SK-N-SH (cell line): ENCODE measurements at regions not wholly inside any gene's neighbourhood (a gene's known extent, or its start where the extent isn't known, plus 50 kb on each side); places are given as distances from the start of the nearest gene placed in this dataset.

Experiments used
- GABPA ChIP-seq: IDR thresholded peaks from 2 replicates; pipeline ENCODE4 v1.4.0; 2012; ENCODE audit warnings: low read depth, mild to moderate bottlenecking
- POLR2AphosphoS5 ChIP-seq: IDR thresholded peaks from 2 replicates; pipeline ENCODE4 v1.6.1; 2012; ENCODE audit warnings: low read depth, low read length
- RAD21 ChIP-seq: IDR thresholded peaks from 2 replicates; pipeline ENCODE4 v1.6.1; 2012; ENCODE audit warnings: mild to moderate bottlenecking, low read length
- SIN3A ChIP-seq: IDR thresholded peaks from 2 replicates; pipeline ENCODE4 v1.6.1; 2012; ENCODE audit warnings: low read depth, mild to moderate bottlenecking, low read length, moderate library complexity, borderline replicate concordance
- SMC3 ChIP-seq: IDR thresholded peaks from 2 replicates; pipeline ENCODE4 v1.6.1; 2012; ENCODE audit warnings: low read depth, low read length, improper control_type of control experiment
- TAF1 ChIP-seq: IDR thresholded peaks from 2 replicates; pipeline ENCODE4 v1.6.1; 2012; ENCODE audit warnings: low read depth, mild to moderate bottlenecking, low read length, moderate library complexity, borderline replicate concordance
- TEAD4 ChIP-seq: IDR thresholded peaks from 2 replicates; pipeline ENCODE4 v1.4.0; 2012; ENCODE audit warnings: mild to moderate bottlenecking, borderline replicate concordance; ENCODE audit not compliant: insufficient read depth
- TF ChIP-seq, protein P1 (sequence below): fragments of 200-600 bp; sonication (generic); IDR thresholded peaks from 2 replicates; pipeline ENCODE4 v1.6.1; 2017; ENCODE audit warnings: antibody characterized with exemption, mild to moderate bottlenecking, moderate library complexity

DNA sequence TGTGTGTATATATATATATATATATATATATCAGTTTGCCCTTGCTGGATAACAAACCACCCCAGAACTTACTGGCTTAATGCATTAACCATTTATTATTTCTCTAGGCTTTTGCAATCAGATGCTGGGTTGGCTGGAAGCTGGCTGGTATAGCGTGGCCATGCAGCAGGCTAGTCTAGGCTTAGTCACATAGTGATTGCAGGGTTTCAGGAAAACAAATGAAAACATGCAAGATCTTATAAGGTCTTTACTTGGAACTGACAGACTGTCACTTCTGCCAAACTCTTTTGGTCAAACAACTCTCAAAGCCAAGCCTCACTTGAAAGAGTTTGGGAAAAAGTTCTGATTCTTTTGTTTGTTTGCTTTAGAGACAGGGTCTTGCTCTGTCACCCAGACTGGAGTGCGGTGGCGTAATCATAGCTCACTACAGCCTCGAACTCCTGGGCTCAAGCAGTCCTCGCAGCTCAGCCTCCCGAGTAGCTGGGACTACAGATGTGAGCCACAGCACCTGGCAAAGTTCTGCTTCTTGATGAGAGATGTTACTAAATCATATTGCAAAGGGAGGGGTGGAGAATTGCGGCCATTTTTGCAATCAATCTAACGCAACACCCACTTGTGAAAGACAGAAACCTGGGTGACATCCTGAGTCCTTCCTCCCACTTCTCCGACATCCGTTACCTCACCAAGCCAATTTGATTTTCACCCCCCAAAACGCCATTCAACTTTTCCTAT, 58.7 kb upstream of the SMOX start:
- TF ChIP-seq RAD21 (no peak), SMC3 (no peak), POLR2AphosphoS5 (no peak), TAF1 (no peak), GABPA (no peak), TEAD4 (no peak), SIN3A (no peak)
- TF ChIP-seq, protein P1, sequence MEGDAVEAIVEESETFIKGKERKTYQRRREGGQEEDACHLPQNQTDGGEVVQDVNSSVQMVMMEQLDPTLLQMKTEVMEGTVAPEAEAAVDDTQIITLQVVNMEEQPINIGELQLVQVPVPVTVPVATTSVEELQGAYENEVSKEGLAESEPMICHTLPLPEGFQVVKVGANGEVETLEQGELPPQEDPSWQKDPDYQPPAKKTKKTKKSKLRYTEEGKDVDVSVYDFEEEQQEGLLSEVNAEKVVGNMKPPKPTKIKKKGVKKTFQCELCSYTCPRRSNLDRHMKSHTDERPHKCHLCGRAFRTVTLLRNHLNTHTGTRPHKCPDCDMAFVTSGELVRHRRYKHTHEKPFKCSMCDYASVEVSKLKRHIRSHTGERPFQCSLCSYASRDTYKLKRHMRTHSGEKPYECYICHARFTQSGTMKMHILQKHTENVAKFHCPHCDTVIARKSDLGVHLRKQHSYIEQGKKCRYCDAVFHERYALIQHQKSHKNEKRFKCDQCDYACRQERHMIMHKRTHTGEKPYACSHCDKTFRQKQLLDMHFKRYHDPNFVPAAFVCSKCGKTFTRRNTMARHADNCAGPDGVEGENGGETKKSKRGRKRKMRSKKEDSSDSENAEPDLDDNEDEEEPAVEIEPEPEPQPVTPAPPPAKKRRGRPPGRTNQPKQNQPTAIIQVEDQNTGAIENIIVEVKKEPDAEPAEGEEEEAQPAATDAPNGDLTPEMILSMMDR, result no peak
